Limb (tissue), 2 donors: ENCODE measurements at regions not wholly inside any gene's neighbourhood (a gene's known extent, or its start where the extent isn't known, plus 50 kb on each side); places are given as distances from the start of the nearest gene placed in this dataset.

Experiments
- DNase-seq, 2 donors: peaks; one replicate each; pipeline ENCODE4 v3.0.0-alpha.2; 2016; ENCODE audit errors: extremely low spot score in 2 of 2

DNA sequence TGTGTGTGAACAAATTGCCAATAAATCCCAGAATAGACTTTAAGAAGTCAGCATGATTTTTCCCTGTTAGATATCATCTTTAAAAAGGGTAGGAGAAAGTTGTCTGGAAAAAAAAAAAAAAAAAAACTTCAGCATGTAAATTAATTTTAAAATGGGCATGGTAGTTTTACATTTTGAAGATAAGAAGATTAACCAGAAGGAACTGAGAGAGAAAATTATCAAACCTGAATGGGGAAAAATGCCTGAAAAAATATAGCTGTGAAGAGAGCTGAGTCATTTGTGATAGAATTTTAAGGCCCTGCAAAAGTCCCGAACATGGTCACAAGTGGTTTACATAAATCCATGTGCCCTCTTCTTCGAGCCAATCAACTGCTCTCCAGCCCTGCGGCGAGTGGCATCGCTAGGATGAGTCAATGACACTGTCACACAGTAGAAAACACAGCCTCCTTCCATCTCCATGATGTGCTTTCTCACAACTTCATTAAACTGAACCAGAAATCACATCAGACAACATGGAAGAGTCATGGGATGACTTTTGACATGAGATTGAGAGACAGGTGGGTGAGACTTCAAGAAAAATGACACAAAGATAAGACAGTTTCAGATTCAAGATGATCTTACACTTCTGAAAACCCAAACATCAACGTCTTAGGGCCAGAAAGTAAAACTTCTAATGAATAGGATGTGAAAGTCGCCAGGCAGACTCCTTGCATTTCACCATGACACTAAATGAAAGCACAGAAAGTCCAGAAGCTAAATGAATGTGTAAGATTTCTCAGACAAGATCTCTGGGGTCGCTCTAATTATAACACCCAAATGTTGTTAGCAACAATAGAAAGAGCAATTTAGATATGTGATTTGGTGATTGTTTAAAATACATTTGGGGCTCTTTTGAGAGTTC is 273.0 kb upstream of the ID2 start:
- DNase-seq, result no peak

DNA sequence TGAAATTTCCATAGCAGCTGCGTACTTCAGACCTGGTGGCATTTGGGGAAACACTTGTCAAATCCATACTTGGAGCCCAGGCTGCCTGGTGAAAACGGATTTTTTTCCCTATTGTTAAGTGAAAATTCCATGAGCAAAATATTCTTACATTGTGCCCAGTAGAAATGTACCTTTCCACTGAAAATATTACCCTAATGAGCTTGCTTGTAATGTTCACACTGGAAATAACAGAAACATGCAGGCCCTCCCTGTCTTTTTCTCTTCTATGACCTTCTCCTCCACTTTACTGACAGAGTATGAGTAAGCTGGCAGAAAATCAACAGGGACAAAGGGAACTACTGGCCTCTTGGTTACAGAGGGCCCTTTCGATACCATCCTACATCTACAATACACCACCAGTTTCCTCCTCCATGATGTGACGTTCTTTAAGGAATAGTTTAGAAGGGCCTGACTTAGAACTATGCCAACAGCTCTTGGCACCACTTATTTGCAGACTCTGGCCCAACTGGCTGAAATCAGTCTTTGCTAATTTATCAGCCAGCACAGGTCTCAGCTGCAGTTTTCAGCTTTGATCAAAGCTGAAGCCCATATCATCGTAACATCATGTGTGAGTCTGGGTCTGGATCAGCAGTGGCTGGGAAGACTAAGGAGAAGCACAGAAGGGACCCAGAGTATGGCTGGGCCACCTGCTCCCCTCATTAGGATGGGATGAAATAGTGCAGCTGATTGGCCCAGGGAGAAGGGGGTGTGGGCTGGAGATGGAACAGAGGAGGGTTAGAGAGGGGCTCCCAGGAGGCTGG is 272.2 kb upstream of the ID2 start:
- no peak for DNase-seq

- no peak for DNase-seq
Measured at GRCh38 chr2:8412082-8412481, 269.8 kb upstream of the ID2 start.

DNA sequence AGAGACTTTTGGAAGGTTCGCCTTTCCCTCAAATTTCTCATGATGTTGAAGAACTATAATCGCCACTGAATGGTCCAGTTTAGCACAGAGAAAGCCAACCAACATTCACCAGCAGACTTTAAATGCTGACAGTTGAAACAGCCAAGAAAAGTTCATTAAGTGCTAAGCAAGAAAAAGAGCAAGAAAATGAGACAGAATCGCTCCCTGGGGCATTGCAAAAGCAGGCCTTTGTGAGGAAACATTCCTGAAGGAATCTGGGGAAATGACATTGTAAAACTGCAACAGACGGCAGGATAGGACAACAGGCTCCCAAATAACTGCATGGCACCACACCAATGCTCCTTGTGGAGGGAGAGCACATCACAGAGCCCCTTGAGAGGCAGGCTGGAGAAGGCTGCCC is 269.3 kb upstream of the ID2 start:
- DNase-seq, result no peak

DNA sequence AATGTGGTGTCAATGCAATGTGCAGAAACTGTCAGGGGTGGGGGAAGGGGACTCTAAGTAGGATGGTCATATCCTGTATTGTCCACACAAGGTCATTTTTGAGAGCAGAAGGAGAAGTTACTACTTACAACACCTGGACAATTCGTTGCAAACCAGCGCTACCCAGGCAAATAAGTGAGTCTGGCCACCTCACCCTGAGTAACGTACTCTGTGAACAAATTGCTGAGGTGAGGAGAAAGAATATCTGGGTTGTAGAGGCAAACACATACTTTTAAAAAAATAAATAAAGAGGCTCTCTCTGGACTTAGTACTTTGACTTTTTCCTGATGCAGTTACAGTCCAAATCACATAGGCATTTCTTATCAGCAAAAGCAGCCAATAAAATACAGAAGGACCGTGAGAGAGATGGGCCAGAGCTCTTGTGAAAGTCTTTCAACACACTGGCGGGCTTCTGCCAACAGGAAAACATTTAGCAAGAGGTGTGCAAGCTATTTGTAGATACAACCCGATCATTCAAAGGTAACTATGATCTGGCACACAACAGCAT is 268.2 kb upstream of the ID2 start:
- DNase-seq, result no peak

GRCh38 chr2:8414946-8415879 is 266.6 kb upstream of the ID2 start:
- no peak for DNase-seq

- no peak for DNase-seq
Measured at GRCh38 chr2:8416001-8416571, 265.8 kb upstream of the ID2 start.

- no peak for DNase-seq
Measured at GRCh38 chr2:8416849-8417832, 264.7 kb upstream of the ID2 start.

GRCh38 chr2:8418721-8419120 is 263.1 kb upstream of the ID2 start:
- DNase-seq, result no peak

DNA sequence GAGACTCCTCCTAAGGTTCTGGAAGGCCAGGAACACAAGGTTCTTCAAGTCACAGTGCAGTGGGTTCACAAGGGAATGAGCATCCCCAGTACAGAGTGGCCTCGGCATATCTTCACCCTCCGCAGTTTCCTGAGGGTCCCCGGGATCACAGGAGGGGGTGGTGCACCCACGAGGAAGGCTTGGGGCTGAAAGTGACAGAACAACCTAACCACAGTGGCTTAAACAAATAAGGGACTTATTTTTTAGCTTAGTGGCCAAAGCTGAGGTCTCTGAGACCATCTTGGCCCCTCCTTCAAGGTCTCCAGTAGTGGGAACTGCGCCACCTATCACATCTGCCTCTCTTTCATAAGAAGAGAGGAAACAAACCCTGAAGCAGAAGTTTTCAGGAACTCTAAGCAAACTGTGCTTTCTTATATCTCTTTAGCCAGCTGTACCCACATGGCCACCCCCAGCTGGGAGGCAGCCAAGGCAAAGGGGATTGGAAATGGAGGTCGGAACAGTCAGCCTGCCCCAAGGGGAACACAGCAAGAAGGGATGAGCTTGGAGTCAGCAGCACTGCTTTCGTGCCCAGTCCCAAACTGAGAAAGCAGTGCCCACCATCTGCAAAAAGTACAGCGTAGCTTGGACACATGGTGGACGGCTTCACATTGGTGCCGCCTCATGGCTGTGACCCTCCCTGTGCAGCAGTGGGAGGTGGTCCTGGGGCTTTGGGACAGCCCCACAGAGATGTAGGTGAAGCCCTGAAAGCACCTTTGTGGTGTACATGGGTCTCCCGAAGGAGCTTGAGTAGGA is 260.0 kb upstream of the ID2 start:
- no peak for DNase-seq

- no peak for DNase-seq
Measured at GRCh38 chr2:8422450-8422800, 259.4 kb upstream of the ID2 start.

- no peak for DNase-seq
Measured at GRCh38 chr2:8424997-8425900, 256.6 kb upstream of the ID2 start.

- DNase-seq, result no peak
Measured at GRCh38 chr2:8426550-8426949, 255.3 kb upstream of the ID2 start.

DNA sequence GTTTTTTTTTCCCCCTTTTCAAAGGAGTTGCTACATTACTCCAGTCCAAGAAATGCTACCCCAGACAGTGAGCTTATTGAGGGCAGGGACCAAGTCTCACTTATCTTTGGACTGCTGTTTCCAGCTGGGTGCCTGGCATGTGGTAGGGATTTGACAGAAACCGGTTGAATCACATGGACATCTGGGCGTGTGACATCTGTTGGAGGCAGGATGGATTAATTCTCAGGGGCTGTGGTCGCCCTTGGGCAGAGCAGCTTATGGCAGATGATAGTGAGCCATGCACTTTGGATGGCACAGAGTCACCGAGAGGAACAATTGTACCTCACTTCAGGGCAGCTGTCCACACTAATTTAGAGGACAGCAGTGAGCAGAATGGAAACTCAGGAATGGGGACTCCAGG is 254.6 kb upstream of the ID2 start:
- no peak for DNase-seq

GRCh38 chr2:8430628-8431027 is 251.2 kb upstream of the ID2 start:
- no peak for DNase-seq

DNA sequence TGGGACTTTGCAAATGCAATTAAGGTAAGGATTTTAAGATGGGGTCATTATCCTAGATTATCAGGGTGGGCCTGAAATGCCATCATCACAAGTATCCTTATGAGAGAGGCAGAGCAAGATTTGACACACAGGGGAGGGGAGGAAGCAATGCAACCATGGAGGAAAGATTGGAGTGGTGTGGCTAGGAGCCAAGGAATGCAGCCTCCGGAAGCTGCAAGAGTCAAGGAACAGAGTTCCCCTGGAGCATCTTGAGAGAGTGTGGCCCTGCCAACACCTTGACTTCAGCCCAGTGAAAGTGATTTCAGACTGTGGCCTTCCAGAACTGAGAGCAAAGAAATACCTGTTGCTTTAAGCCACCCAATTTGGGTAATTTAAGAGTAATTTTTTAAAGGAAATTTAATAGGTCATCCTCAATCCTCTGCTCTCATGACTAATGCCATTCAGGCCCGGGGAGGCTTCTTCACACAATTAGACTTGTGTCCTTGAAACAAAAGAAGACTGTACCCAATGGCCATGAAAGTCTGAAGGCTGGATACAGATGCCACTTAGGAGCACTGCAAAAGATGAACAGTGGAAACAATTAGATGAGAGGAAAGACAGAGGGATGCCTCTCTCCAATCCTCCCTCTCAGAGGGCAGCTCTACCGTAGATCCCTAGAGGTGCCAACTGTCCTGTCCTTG is 250.3 kb upstream of the ID2 start:
- no peak for DNase-seq

GRCh38 chr2:8432706-8433336 is 249.0 kb upstream of the ID2 start:
- DNase-seq, result no peak
